Endometrium (tissue), 2 donors: ENCODE measurements at regions not wholly inside any gene's neighbourhood (a gene's known extent, or its start where the extent isn't known, plus 50 kb on each side); places are given as distances from the start of the nearest gene placed in this dataset.
"Not testable (repeated sequence)": the region's sequence is repeated elsewhere in the genome, so short reads cannot be mapped to it uniquely, and the experiment has no call there.

ENCODE experiments used
- FAIRE-seq: peaks from 2 replicates; lab custom pipeline; 2012; peaks lifted over from hg19 to GRCh38; lab: Jason Lieb, UNC
- donor health status: control.
- donor health status: control.

- FAIRE-seq = no peak
Measured at GRCh38 chr12:27133022-27133590, 50.7 kb upstream of the C12orf71 start.

GRCh38 chr12:27140478-27140969 lies 58.1 kb upstream of the C12orf71 start:
- no peak for FAIRE-seq

- FAIRE-seq = peak; percentile 50
Measured at GRCh38 chr12:27142101-27142721, 59.8 kb upstream of the C12orf71 start.

- FAIRE-seq = peak; percentile 21
Measured at GRCh38 chr12:27143256-27144069, 61.1 kb upstream of the C12orf71 start.

- FAIRE-seq = not testable (repeated sequence)
Measured at GRCh38 chr12:27145725-27146124, 63.3 kb upstream of the C12orf71 start.

GRCh38 chr12:27148373-27148772 lies 66.0 kb upstream of the C12orf71 start:
- no peak for FAIRE-seq

GRCh38 chr12:27148791-27149190 lies 66.4 kb upstream of the C12orf71 start:
- FAIRE-seq = no peak

- no peak for FAIRE-seq
Measured at GRCh38 chr12:27151479-27151878, 69.1 kb upstream of the C12orf71 start.

GRCh38 chr12:27158297-27158696 lies 75.9 kb upstream of the C12orf71 start:
- no peak for FAIRE-seq

GRCh38 chr12:27161458-27162228 lies 79.3 kb upstream of the C12orf71 start:
- FAIRE-seq = no peak

GRCh38 chr12:27162229-27162537 lies 79.8 kb upstream of the C12orf71 start:
- FAIRE-seq = no peak

- FAIRE-seq = no peak
Measured at GRCh38 chr12:27163048-27163715, 80.8 kb upstream of the C12orf71 start.

- no peak for FAIRE-seq
Measured at GRCh38 chr12:27163894-27164293, 80.2 kb upstream of the STK38L start.

- no peak for FAIRE-seq
Measured at GRCh38 chr12:27164330-27165040, 79.6 kb upstream of the STK38L start.

- FAIRE-seq = not testable (repeated sequence)
Measured at GRCh38 chr12:27165958-27166357, 78.1 kb upstream of the STK38L start.

- FAIRE-seq = not testable (repeated sequence)
Measured at GRCh38 chr12:27171494-27171893, 72.6 kb upstream of the STK38L start.

GRCh38 chr12:27176765-27177164 lies 67.3 kb upstream of the STK38L start:
- no peak for FAIRE-seq

GRCh38 chr12:27177706-27178105 lies 66.4 kb upstream of the STK38L start:
- FAIRE-seq = no peak

- no peak for FAIRE-seq
Measured at GRCh38 chr12:27178255-27178654, 65.8 kb upstream of the STK38L start.

GRCh38 chr12:27178723-27179399 lies 65.2 kb upstream of the STK38L start:
- FAIRE-seq = no peak
